ENCODE measurements at regions not wholly inside any gene's neighbourhood (a gene's known extent, or its start where the extent isn't known, plus 50 kb on each side); places are given as distances from the start of the nearest gene placed in this dataset.
"Not testable (repeated sequence)": the region's sequence is repeated elsewhere in the genome, so short reads cannot be mapped to it uniquely, and the experiment has no call there.

GRCh38 chr5:118284230-118284629 is 704.1 kb downstream of the DTWD2 start:
- DNase-seq (ENCODE audit: low read depth), result not testable (repeated sequence)

- not testable (repeated sequence) for DNase-seq (ENCODE audit: low read depth)
These were observed 705.8 kb downstream of the DTWD2 start for GRCh38 chr5:118282480-118283038.

DNA sequence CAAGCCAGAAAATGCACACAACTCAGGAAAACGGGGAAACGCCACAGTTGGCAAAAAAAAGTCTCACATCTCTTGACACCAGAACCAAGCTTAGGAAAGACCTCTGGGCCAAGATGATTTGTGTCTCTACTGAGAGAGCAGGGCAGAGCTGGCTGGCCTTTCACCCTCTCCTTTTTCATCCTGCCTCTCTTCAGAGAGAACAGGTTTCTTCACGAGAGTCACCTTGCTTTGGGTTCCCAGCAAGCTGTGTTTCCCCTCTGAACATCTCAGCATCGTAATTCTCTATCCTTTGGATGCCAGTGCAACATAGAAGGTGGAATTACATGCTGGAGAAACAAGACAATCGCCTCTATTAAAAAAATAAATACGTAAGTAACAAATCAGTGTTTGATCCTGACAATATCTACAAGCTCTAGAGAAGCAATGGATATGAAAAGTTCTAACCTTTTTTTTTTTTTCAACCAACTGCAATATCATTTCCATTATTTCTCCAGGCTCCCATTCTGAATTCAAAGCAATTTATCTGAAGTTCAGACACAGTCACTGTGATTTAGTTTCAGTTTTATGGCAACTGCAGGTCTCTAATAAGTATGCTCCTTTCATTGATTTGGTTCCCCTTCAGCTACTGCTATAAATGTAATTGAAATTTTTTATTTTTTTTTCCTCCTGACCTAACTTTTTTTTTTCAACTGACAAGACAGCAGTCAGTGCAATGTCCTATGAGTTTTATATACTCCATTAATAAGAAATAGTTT is 708.6 kb downstream of the DTWD2 start:
- DNase-seq (ENCODE audit: low read depth), result no peak

DNA sequence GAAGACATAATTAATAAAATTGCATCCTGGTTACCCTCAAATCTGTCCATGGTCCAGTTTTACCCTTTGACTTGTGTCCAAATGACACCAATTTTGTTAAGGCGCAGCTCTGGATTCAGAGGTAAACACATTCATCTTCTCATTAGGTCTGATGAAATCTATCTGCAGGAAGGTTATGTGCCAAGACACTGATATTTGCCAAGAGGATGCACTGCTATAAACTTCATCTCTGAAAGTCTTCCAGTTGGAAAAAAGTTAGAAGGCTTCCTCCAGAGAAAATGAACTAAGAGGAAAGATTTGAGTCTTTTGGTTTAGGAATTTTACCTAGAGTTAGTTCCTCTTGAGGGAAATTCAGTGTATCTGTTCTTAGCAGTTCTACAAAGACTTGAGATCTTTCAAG is 717.8 kb downstream of the DTWD2 start:
- peak; percentile 43 for DNase-seq (ENCODE audit: low read depth)

DNA sequence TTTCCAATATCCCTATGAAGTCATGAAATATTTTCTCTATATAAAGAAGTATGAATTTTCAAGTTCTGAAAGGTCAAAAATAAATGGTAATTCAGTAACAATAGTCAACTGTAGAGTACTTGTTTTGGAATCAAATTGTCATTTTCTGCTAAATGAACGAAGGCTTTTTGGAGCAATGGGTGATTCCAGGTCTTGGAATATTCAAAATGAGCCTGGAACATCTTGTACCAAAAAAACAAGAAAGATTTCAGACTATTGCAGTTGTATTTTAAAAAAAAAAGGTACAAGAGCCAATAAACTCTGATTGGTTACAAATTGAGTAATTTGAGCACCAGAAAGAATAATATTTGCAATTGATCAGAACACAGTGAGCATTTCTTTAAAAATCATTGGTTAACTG is 730.1 kb downstream of the DTWD2 start:
- DNase-seq (ENCODE audit: low read depth), result no peak

- no peak for DNase-seq (ENCODE audit: low read depth)
These were observed 731.3 kb downstream of the DTWD2 start for GRCh38 chr5:118257066-118257465.

DNA sequence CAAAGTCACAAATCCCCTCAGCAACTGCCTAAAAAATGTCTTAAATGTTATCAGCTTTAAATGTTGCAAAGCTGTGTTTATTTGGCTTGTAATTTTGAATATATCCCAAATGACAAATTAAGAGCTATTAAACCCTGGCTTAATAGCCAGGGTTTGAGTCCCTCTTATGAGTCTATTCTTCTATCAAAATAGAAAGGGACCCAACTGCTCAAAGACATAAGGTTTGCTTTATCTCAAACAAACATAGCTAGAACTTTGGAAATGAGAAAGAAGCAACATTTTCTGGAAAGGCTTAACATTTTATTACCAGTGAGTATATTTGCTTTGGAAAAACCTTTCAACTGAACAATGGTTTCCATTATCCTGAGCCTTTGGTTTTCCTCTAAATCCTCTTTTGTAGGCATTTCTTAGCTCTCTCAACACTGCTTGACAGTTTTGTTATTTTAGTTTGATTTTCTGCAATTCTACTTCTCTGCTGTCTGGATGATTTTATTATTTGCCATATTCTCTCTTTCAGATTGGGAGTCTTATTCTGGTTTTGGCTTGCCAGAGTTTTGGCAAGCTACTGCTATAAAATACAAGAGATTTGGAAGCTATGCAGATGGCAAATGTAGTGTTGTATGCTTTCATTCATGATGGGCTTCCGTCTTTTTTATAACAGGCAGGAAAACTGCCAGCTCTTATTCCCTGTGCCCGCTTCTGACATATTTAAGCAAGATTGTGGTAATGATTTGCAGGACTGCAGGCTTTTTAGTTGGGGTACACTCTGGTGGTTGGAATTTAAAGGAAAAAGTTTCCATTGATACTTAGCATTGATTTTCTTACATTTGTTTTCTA is 734.9 kb downstream of the DTWD2 start:
- DNase-seq (ENCODE audit: low read depth), result no peak

DNA sequence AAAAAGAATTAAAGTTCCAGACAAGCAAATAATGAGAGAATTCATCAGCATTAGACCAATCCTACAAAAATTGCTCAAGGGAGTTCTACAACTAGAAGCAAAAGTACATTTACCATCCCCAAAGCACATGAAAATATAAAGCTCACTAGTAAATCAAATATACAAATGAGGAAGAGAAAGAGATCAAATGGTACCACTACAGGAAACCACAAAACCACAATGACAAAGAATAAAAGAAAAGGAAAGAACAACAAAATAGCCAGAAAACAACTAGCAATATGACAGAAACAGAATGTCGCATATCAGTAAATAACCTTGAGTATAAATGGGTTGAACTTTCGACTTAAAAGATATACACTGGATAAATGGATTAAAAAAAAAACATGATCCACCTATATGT is 739.0 kb downstream of the DTWD2 start:
- no peak for DNase-seq (ENCODE audit: low read depth)

DNA sequence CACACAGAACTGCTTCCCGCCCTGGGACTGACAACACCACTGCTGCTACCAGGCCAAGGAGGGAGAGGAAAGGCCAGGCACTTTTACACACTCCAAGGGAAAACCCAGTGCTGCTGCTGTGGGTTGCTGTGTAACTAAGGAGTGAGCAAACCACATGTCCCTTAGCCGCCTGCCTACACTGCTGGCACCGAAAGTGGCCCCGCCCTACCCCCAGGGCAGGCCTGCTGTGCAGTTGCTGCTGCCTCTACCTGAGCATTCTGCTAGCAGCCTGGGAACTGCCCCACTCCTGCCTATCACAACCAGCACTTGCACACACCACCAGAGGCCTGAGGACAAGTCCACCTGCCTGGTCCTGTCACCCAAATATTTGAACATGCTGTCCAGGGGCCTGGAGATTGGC is 740.9 kb downstream of the DTWD2 start:
- DNase-seq (ENCODE audit: low read depth), result no peak

DNA sequence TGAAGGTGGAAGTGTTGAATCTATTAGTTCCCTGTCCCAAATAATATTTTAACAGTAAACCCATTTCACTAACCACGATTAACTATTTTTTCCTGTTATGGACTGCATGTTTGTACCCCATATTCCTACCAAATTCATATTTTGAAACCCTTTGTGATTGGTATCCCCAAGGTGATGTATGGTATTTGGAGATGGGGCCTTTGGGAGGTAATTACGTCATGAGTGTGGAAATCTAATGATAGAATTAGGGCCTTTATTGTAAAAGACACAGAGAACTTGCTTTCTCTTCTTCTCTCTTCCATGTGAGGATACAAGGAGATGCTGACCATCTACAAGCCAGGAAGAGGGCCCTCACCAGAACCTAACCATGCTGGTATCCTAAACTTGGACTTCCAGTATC is 744.7 kb downstream of the DTWD2 start:
- DNase-seq (ENCODE audit: low read depth), result no peak

GRCh38 chr5:118243068-118243467 is 745.3 kb downstream of the DTWD2 start:
- no peak for DNase-seq (ENCODE audit: low read depth)

DNA sequence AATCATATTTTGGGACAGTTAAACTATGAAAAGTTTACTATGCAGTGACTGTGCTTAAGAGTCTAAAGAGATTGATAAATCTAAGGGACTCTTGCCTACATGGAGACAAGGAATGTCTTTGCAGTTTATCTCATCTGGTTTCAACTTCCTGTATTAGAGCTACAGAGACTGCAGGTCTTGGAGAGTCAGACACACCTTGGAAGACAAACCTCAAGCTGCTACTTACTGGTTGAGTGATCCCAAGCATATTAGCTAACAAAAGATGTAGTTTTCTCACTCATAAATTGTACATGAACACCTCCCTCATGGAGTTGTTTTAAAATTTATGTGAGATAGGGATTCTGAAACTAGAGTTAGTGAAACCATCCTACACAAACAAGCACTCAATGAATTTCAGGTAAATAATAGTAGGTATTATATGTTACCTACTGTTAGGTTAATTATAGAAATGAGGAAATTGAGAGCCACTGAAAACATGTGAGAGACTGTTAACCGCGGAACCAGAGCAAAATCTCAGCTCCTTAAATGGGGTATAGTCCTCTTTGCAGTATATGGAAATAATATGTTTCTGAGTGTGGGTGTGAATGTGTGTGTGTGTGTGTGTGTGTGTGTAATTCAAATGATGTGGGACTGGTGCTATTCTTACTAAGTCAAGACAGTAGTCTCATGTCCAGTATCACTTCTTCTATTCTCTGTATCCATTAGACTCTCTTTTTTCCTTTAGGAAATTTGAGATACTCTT is 752.1 kb downstream of the DTWD2 start:
- no peak for DNase-seq (ENCODE audit: low read depth)

GRCh38 chr5:118233606-118234005 is 754.7 kb downstream of the DTWD2 start:
- DNase-seq (ENCODE audit: low read depth), result no peak

DNA sequence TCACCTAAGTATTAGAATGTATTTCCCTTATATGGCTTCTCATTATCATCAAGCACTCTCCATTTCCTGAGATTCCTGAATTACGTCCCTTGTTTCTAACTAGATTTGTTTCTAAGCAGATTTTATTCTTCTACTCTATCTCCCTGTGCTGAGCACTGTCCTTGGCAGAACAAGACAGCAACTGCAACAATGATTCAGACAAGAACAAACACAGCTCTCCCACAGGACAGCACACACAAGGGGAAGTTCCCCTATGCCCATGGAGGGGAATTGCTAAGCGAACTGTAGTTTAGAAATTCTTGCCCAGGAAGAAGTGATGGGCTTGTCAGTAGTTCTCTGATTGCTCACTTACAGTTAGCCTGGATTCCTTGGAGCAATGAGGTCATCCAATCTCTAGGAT is 759.9 kb downstream of the DTWD2 start:
- DNase-seq (ENCODE audit: low read depth), result no peak

DNA sequence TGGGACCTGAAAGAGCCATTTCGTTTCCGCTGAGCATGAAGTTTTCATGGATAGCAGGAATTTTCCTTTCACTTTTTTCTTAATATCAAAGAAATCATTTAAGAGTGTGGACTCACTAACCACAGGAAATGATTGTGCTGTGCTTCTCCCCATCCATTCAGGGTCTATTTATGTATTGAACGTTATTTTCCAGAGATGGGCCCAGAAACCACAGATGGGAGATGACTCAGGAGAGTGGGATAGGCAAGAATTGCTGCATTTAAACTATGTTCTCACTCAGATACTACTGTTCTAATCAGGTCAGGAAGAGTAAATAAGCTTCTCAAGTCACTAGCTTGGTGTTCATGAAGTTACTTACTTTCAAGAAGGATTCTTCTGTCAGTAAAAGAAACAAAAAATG is 763.8 kb downstream of the DTWD2 start:
- peak; percentile 1 for DNase-seq (ENCODE audit: low read depth)

GRCh38 chr5:118220556-118221195 is 767.7 kb downstream of the DTWD2 start:
- peak; percentile 36 for DNase-seq (ENCODE audit: low read depth)

DNA sequence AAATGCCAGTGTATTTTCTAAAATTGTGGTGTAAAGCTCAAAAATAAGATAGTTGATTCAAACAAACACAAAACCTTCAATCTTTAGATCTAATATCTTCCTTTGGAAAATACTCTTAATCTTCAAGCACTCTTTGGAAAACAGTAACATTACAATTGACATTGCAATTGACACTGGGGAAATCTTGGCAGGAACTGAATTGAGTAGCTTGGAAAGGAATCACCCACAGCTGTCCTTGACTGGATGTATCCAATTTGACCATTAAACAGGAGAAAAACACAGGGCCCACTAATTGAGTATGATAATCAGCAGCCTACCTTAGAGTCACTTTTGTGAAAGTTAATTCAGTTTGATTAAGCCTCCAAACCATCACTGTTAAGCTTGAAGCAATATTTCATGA is 776.7 kb downstream of the DTWD2 start:
- no peak for DNase-seq (ENCODE audit: low read depth)

GRCh38 chr5:118208031-118208453 is 780.3 kb downstream of the DTWD2 start:
- DNase-seq (ENCODE audit: low read depth), result no peak

DNA sequence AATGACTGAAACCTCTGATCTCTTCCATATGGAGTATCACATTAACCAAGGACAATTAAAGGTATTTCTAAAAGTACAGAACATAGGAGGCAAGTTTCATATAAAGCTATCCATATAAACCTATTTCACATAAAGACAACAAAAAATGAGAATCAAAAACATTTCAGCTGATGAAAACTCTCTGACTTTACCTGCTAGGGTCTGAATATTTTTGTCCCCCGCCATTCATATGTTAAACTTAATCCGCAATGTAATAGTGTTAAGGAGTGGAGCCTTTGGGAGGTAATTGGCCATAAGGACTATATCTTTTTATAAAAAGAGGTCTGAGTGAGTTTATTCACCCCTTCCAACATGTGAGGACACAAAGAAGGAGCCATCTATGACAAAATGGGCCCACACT is 788.5 kb downstream of the DTWD2 start:
- no peak for DNase-seq (ENCODE audit: low read depth)

DNA sequence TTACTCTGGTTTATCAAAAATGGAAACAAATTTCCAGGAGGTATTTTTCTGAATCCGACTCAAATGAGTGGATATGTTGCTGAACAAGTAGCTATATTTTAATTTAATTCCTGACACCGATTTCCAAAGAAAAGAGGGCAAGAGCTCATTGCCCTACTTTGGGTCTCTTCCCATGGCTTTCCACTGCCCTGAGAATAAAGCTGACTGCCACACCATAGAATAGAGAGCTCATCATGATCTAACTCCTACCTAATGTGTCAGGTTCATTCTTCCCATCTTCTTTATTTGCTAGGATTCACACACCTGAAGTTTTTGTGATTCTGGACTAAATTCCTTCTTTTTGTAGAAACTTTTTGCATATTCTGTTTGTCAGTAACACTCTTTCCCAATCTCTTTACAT is 792.1 kb downstream of the DTWD2 start:
- DNase-seq (ENCODE audit: low read depth), result no peak

DNA sequence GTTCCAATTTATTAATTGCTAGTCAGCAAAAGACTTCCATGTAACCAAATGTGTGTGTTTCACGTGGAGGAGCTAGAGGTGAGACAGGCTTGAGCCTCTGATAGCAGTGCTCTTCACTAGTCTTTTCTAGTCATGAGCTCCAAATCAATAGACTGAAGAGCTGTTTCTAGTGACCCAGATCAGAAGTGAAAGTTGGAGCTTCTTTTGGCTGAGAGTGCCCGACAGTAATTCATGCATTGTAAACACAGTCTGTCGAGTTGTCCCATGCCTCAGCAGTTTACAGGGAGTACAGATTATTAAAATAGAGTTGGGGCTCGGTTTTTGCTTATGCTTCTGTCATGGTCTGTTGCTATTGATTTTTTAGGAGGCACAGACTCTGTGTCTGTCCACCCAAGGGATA is 793.1 kb downstream of the DTWD2 start:
- DNase-seq (ENCODE audit: low read depth), result peak; percentile 1

All from fibroblast of gingiva (primary cell).